Osteoblast (primary cell): ENCODE measurements at regions not wholly inside any gene's neighbourhood (a gene's known extent, or its start where the extent isn't known, plus 50 kb on each side); places are given as distances from the start of the nearest gene placed in this dataset.

Experiments
- DNase-seq: peaks from one replicate; pipeline ENCODE4 v3.0.0; 2011; ENCODE audit warnings: low spot score, mixed read lengths; ENCODE audit not compliant: insufficient read length; ENCODE audit errors: missing footprints
- H2AFZ ChIP-seq: 2 replicates; pipeline ENCODE4 v1.6.0; 2011; ENCODE audit warnings: mild to moderate bottlenecking, low read length
- H3K27ac ChIP-seq: 2 replicates; pipeline ENCODE4 v1.5.1; 2011; ENCODE audit warnings: mild to moderate bottlenecking, low read depth, low read length, moderate library complexity
- H3K27me3 ChIP-seq: 2 replicates; pipeline ENCODE4 v1.6.0; 2012; ENCODE audit warnings: mild to moderate bottlenecking, control low read depth, inconsistent platforms, low read length, moderate library complexity; ENCODE audit not compliant: insufficient read depth
- H3K36me3 ChIP-seq: 2 replicates; pipeline ENCODE4 v1.5.1; 2011; ENCODE audit warnings: mild to moderate bottlenecking, low read length, control low read depth, moderate library complexity; ENCODE audit not compliant: insufficient read depth
- H3K4me1 ChIP-seq: 2 replicates; pipeline ENCODE4 v1.5.1; 2011; ENCODE audit warnings: mild to moderate bottlenecking, low read length, control low read depth, moderate library complexity; ENCODE audit not compliant: insufficient read depth
- H3K4me2 ChIP-seq: 2 replicates; pipeline ENCODE4 v1.6.0; 2011; ENCODE audit warnings: mild to moderate bottlenecking, low read length; ENCODE audit not compliant: insufficient read depth
- H3K4me3 ChIP-seq: fragments of 200-600 bp; sonication (generic); 3 replicates; pipeline ENCODE4 v1.5.1; 2012; ENCODE audit warnings: mild to moderate bottlenecking, low read length, inconsistent platforms; ENCODE audit not compliant: insufficient read depth
- H3K79me2 ChIP-seq: 2 replicates; pipeline ENCODE4 v1.6.0; 2012; ENCODE audit warnings: mild to moderate bottlenecking, low read length, control low read depth, inconsistent platforms; ENCODE audit not compliant: insufficient read depth
- H3K9me3 ChIP-seq: 2 replicates; pipeline ENCODE4 v1.5.1; 2011; ENCODE audit warnings: low read depth, low read length, control low read depth
- H4K20me1 ChIP-seq: 2 replicates; pipeline ENCODE4 v1.6.0; 2012; ENCODE audit warnings: mild to moderate bottlenecking, low read length, control low read depth; ENCODE audit not compliant: insufficient read depth
- TF ChIP-seq, protein P1 (sequence below): IDR thresholded peaks from 2 replicates; pipeline ENCODE4 v1.5.1; 2011; ENCODE audit warnings: mild to moderate bottlenecking, low read depth, low read length, moderate library complexity; ENCODE audit errors: extremely low read depth

DNA sequence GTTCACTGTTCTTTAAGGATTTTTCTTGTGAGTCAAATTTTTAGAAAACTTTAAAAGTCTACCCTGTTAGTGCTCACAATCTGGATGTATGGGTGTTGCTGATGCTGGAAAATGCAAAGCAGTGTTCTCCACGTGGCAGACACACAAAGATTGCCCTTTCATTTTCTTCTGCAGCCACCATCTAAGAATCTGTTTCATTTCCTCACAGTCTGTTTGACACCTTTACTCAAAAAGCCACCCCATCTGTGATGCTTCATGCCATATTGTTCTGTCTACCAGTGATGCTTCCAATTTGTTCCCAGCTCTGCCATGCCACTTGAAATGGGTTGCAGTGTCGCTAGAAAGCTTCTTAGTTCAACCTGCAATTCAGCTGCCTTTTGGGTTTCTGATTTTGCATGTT, 464.2 kb upstream of the UBE2E3 start:
- Histone ChIP-seq H3K27ac (no peak overlapping the region), H3K4me3 (no peak overlapping the region), H3K79me2 (no peaks in the 10 kb centered on the region), H4K20me1 (no peaks in the 10 kb centered on the region), H3K9me3 (no peaks in the 10 kb centered on the region), H2AFZ (peak overlapping the region; percentile 1), H3K36me3 (no peaks in the 10 kb centered on the region), H3K4me2 (no peak overlapping the region), H3K27me3 (no peaks in the 10 kb centered on the region), H3K4me1 (peaks cover 8% of the 10 kb centered on the region)
- no peak for DNase-seq
- TF ChIP-seq, protein P1, sequence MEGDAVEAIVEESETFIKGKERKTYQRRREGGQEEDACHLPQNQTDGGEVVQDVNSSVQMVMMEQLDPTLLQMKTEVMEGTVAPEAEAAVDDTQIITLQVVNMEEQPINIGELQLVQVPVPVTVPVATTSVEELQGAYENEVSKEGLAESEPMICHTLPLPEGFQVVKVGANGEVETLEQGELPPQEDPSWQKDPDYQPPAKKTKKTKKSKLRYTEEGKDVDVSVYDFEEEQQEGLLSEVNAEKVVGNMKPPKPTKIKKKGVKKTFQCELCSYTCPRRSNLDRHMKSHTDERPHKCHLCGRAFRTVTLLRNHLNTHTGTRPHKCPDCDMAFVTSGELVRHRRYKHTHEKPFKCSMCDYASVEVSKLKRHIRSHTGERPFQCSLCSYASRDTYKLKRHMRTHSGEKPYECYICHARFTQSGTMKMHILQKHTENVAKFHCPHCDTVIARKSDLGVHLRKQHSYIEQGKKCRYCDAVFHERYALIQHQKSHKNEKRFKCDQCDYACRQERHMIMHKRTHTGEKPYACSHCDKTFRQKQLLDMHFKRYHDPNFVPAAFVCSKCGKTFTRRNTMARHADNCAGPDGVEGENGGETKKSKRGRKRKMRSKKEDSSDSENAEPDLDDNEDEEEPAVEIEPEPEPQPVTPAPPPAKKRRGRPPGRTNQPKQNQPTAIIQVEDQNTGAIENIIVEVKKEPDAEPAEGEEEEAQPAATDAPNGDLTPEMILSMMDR = no peak

- H4K20me1 ChIP-seq = no peaks in the 10 kb centered on the region
Measured at GRCh38 chr2:180513389-180513788, 467.0 kb upstream of the UBE2E3 start.

DNA sequence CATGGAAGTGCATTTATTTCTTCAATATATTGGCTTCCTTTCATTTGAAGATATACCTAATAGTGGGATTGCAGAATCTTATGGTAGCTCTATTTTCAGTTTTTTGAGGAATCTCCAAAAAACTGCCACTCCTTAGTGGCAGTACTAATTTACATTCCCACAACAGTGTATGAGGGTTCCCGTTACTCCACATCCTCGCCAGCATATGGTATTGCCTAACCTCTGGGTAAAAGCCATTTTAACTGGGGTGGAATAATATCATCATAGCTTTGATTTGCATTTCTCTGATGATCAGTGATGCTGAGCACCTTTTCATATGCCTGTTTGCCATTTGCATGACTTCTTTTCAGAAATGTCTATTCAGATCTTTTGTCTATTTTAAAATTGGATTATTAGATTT, 471.9 kb upstream of the UBE2E3 start:
- DNase-seq = no peak
- no peaks in the 10 kb centered on the region for H4K20me1 ChIP-seq
- H3K27ac ChIP-seq = no peak overlapping the region
- H3K9me3 ChIP-seq = no peaks in the 10 kb centered on the region
- no peaks in the 10 kb centered on the region for H3K27me3 ChIP-seq
- H3K4me1 ChIP-seq = peaks cover 5% of the 10 kb centered on the region
- H3K79me2 ChIP-seq = no peaks in the 10 kb centered on the region
- no peak overlapping the region for H3K4me2 ChIP-seq
- TF ChIP-seq, protein P1 = no peak
- H2AFZ ChIP-seq = no peak overlapping the region
- no peaks in the 10 kb centered on the region for H3K36me3 ChIP-seq
- H3K4me3 ChIP-seq = no peak overlapping the region

More at GRCh38 chr2:180513389-180513788, 467.0 kb upstream of the UBE2E3 start:
- Histone ChIP-seq H3K4me3 (no peak overlapping the region), H2AFZ (no peak overlapping the region), H3K27me3 (no peaks in the 10 kb centered on the region), H3K4me1 (no peaks in the 10 kb centered on the region), H3K4me2 (no peak overlapping the region), H3K79me2 (no peaks in the 10 kb centered on the region), H3K27ac (no peak overlapping the region), H3K9me3 (no peaks in the 10 kb centered on the region), H3K36me3 (no peaks in the 10 kb centered on the region)
- TF ChIP-seq, protein P1 = no peak
- DNase-seq = no peak

DNA sequence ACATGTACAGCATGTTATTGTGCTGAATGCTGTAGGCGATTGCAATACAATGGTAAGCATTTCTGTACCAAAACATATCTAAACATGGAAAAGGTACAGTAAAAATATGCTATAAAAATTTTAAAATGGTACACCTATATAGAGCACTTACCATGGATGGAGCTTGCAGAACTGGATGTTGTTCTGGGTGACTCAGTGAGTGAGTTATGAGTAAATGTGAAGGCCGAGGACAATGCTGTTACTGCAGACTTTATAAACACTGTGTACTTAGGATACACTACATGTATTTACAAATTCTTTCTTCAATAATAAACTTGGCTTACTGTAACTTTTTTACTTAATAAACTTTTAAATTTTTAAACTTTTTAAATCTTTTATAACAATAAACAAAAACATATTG, 473.4 kb upstream of the UBE2E3 start:
- no peaks in the 10 kb centered on the region for H3K36me3 ChIP-seq
- H2AFZ ChIP-seq = no peak overlapping the region
- TF ChIP-seq, protein P1 = no peak
- H3K4me1 ChIP-seq = peaks cover 5% of the 10 kb centered on the region
- DNase-seq = no peak
- no peaks in the 10 kb centered on the region for H3K79me2 ChIP-seq
- no peak overlapping the region for H3K27ac ChIP-seq
- no peaks in the 10 kb centered on the region for H4K20me1 ChIP-seq
- H3K27me3 ChIP-seq = no peaks in the 10 kb centered on the region
- H3K4me3 ChIP-seq = no peak overlapping the region
- H3K4me2 ChIP-seq = no peak overlapping the region
- H3K9me3 ChIP-seq = no peaks in the 10 kb centered on the region
